PC-9 (cell line): ENCODE measurements at regions not wholly inside any gene's neighbourhood (a gene's known extent, or its start where the extent isn't known, plus 50 kb on each side); places are given as distances from the start of the nearest gene placed in this dataset.

Experiments
- CTCF ChIP-seq: fragments of 200-600 bp; sonication (generic); conservative IDR thresholded peaks from 2 replicates; pipeline ENCODE4 v1.6.1; 2017; ENCODE audit warnings: mixed run types, antibody characterized with exemption, mild to moderate bottlenecking, moderate library complexity
- EZH2 ChIP-seq: fragments of 200-600 bp; sonication (generic); IDR thresholded peaks from 2 replicates; pipeline ENCODE4 v1.8.0; 2017; ENCODE audit warnings: antibody characterized with exemption, low read depth

GRCh38 chr7:130896051-130896881 lies 162.3 kb upstream of the KLF14 start:
- peak; percentile 60 for TF ChIP-seq CTCF
- no peak for TF ChIP-seq EZH2
